Colonic mucosa (tissue), 4 donors: ENCODE measurements at regions not wholly inside any gene's neighbourhood (a gene's known extent, or its start where the extent isn't known, plus 50 kb on each side); places are given as distances from the start of the nearest gene placed in this dataset.
"Not testable (repeated sequence)": the region's sequence is repeated elsewhere in the genome, so short reads cannot be mapped to it uniquely, and the experiment has no call there.

Experiments used
- DNase-seq: peaks from one replicate; pipeline ENCODE4 v3.0.0-alpha.2; 2020
- H3K27ac ChIP-seq: fragments of 200-600 bp; one replicate; pipeline ENCODE4 v1.8.0; 2021
- H3K27me3 ChIP-seq: fragments of 200-600 bp; one replicate; pipeline ENCODE4 v1.8.0; 2021
- H3K36me3 ChIP-seq: fragments of 200-600 bp; one replicate; pipeline ENCODE4 v1.8.0; 2021
- H3K4me1 ChIP-seq: fragments of 200-600 bp; one replicate; pipeline ENCODE4 v1.8.0; 2021; ENCODE audit warnings: mild to moderate bottlenecking
- H3K4me3 ChIP-seq: fragments of 200-600 bp; one replicate; pipeline ENCODE4 v1.8.0; 2021
- H3K9ac ChIP-seq, 2 donors: one replicate each; pipeline ENCODE4 v1.7.0; 2013; ENCODE audit warnings: control low read depth in 2 of 2, low read depth in 2 of 2, low read length in 2 of 2
- H3K9me3 ChIP-seq: fragments of 200-600 bp; one replicate; pipeline ENCODE4 v1.8.0; 2021
- intact Hi-C: fragments of 100-400 bp; cut with DNase I; formaldehyde crosslinking; loops from one replicate; pipeline ENCODE4 v1.14.1; 2022
- TF ChIP-seq, protein P1 (sequence below): fragments of 200-600 bp; IDR thresholded peaks from one replicate; pipeline ENCODE4 v1.8.0; 2022; ENCODE audit warnings: antibody characterized with exemption, mild to moderate bottlenecking
- donor health status: healthy.
- donor health status: DM: no; HTN: no; CAD: no.
- donor health status: DM: no; HTN: no; CAD: no.

- TF ChIP-seq, protein P1, sequence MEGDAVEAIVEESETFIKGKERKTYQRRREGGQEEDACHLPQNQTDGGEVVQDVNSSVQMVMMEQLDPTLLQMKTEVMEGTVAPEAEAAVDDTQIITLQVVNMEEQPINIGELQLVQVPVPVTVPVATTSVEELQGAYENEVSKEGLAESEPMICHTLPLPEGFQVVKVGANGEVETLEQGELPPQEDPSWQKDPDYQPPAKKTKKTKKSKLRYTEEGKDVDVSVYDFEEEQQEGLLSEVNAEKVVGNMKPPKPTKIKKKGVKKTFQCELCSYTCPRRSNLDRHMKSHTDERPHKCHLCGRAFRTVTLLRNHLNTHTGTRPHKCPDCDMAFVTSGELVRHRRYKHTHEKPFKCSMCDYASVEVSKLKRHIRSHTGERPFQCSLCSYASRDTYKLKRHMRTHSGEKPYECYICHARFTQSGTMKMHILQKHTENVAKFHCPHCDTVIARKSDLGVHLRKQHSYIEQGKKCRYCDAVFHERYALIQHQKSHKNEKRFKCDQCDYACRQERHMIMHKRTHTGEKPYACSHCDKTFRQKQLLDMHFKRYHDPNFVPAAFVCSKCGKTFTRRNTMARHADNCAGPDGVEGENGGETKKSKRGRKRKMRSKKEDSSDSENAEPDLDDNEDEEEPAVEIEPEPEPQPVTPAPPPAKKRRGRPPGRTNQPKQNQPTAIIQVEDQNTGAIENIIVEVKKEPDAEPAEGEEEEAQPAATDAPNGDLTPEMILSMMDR, result peak; percentile 99
- intact Hi-C loops, result loop anchor here (2.0 to 5.0 kb wide), 2 partner anchors 137 to 227 kb away; no protein-coding TSS in a partner anchor
- Histone ChIP-seq H3K4me3 (no peak overlapping the region), H3K36me3 (no peaks in the 10 kb centered on the region), H3K27me3 (no peaks in the 10 kb centered on the region), H3K9me3 (no peaks in the 10 kb centered on the region), H3K27ac (no peak overlapping the region), H3K4me1 (no peaks in the 10 kb centered on the region), H3K9ac (peak overlapping the region in 1 of 2 donors; percentile 12)
- DNase-seq, result peak; percentile 83
These were observed 95.5 kb downstream of the ANKRD10 start for GRCh38 chr13:110819203-110820014.

- Histone ChIP-seq H3K4me1 (no peaks in the 10 kb centered on the region), H3K27me3 (no peaks in the 10 kb centered on the region), H3K4me3 (no peak overlapping the region), H3K9me3 (no peaks in the 10 kb centered on the region), H3K36me3 (no peaks in the 10 kb centered on the region), H3K9ac (no peak overlapping the region), H3K27ac (no peak overlapping the region)
- intact Hi-C loops, result no loop called here
- no peak for DNase-seq
- TF ChIP-seq, protein P1, result no peak
These were observed 94.5 kb downstream of the ANKRD10 start for GRCh38 chr13:110820322-110820721.

DNA sequence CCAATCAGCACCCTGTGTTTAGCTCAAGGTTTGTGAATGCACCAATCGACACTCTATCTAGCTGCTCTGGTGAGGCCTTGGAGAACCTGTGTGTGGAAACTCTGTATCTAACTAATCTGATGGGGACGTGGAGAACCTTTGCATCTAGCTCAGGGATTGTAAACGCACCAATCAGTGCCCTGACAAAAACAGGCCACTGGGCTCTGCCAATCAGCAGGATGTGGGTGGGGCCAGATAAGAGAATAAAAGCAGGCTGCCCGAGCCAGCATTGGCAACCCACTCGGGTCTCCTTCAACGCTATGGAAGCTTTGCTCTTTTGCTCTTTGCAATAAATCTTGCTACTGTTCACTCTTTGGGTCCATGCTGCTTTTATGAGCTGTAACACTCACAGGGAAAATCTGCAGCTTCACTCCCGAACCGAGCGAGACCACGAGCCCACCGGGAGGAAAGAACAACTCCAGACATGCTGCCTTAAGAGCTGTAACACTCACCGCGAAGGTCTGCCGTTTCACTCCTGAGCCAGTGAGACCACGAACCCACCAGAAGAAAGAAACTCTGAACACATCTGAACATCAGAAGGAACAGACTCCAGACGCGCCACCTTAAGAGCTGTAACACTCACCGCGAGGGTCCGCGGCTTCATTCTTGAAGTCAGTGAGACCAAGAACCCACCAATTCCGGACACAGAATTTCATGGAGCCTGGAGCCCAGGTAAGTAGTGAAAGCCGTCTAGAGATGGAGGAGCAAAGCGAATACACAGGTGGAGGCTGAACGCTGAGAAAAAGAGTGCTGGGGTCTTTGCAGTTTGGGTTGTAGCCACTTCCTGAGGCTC is 92.8 kb downstream of the ANKRD10 start:
- H3K9me3 ChIP-seq, DNase-seq, H3K36me3 ChIP-seq, H3K27me3 ChIP-seq, H3K27ac ChIP-seq, H3K4me3 ChIP-seq, H3K9ac ChIP-seq, H3K4me1 ChIP-seq, intact Hi-C loops: not testable (repeated sequence)

DNA sequence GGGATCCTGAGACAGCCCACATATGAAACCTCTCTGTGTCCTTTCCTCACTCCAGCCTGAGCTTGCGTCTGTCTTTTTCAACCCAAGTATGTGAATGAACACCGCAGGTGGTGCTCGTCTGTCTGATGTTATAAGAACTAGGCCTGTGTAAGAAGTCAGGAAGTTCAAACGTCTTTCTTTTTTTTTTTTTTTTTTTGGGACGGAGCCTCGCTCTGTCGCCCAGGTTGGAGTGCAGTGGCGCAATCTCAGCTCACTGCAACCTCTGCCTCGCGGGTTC is 92.3 kb downstream of the ANKRD10 start:
- DNase-seq, result no peak
- Histone ChIP-seq H3K27ac (no peak overlapping the region), H3K4me3 (no peak overlapping the region), H3K36me3 (no peaks in the 10 kb centered on the region), H3K27me3 (no peaks in the 10 kb centered on the region), H3K9me3 (no peaks in the 10 kb centered on the region), H3K4me1 (no peaks in the 10 kb centered on the region), H3K9ac (no peak overlapping the region)
- TF ChIP-seq, protein P1, result no peak
- intact Hi-C loops, result no loop called here

DNA sequence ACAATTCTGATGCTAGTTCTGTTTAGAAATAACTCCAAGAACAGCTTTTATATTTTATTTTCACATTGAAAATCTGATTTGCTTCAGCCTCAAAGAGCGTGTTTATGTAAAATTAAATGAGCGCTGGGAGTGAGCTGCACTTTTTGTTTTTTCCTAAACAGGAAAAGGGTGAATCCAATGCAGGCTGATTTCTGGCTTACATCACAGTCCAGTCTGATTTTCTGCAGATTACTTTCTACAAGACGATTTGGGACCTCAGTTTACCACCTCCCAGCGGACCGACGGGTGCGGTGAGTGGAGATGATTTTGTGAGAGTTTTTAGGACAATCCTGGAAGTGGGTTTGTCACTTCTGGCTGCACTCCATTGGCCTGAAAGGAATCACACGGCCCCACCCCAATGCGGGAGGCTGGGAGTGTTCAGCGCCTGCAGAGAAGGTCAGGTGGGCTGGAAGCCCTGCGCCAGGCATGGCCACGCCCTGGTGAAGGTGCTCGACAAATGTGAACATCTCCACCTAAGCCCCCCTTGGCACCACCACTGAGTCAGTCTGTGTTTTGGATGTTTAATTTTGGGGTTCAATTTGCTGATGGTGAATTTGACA is 90.1 kb downstream of the ANKRD10 start:
- no peak for DNase-seq
- no peaks in the 10 kb centered on the region for H3K4me1 ChIP-seq
- intact Hi-C loops, result no loop called here

More for the DNA sequence above, 90.1 kb downstream of the ANKRD10 start:
- no peak overlapping the region for H3K9ac ChIP-seq
- no peaks in the 10 kb centered on the region for H3K9me3 ChIP-seq
- no peak overlapping the region for H3K4me3 ChIP-seq
- TF ChIP-seq, protein P1, result no peak
- H3K27ac ChIP-seq, result no peak overlapping the region
- H3K27me3 ChIP-seq, result no peaks in the 10 kb centered on the region
- no peaks in the 10 kb centered on the region for H3K36me3 ChIP-seq
